ENCODE measurements at regions not wholly inside any gene's neighbourhood (a gene's known extent, or its start where the extent isn't known, plus 50 kb on each side); places are given as distances from the start of the nearest gene placed in this dataset.

GRCh38 chr3:74267588-74268184, 346.8 kb downstream of the CNTN3 start:
- FAIRE-seq (no peak), DNase-seq (ENCODE audit: low read depth) (peak; percentile 45)
- Histone ChIP-seq H3K4me3 (ENCODE audit: low read depth, low read length) (no peak overlapping the region), H3K27me3 (ENCODE audit: control insufficient read depth, insufficient read depth, low read length) (no peaks in the 10 kb centered on the region), H3K36me3 (ENCODE audit: control insufficient read depth, insufficient read depth, low read length) (no peaks in the 10 kb centered on the region)
- TF ChIP-seq, protein P1, sequence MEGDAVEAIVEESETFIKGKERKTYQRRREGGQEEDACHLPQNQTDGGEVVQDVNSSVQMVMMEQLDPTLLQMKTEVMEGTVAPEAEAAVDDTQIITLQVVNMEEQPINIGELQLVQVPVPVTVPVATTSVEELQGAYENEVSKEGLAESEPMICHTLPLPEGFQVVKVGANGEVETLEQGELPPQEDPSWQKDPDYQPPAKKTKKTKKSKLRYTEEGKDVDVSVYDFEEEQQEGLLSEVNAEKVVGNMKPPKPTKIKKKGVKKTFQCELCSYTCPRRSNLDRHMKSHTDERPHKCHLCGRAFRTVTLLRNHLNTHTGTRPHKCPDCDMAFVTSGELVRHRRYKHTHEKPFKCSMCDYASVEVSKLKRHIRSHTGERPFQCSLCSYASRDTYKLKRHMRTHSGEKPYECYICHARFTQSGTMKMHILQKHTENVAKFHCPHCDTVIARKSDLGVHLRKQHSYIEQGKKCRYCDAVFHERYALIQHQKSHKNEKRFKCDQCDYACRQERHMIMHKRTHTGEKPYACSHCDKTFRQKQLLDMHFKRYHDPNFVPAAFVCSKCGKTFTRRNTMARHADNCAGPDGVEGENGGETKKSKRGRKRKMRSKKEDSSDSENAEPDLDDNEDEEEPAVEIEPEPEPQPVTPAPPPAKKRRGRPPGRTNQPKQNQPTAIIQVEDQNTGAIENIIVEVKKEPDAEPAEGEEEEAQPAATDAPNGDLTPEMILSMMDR (IDR thresholded peaks at IDR 0.05; ENCODE audit: insufficient read depth, low read length, severe bottlenecking): peak; percentile 59

DNA sequence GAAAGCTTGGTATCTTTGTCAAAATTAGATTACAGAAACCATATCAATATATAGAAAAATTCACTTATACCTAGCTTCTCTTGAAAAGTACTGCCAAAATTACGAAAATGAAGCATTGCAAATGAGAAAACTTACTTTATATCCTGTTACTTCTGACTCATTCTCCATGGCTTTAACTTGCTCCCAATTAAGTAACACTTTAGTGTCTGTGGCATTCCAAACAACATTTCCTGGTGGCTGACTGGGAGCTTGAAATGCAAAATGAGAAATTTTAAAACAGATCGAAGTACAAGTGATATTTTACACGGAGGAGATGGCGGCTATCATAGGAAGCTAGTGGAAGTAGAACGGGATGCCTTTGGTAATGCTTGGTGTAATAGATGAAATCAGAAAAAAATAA, 347.3 kb downstream of the CNTN3 start:
- no peaks in the 10 kb centered on the region for H3K27me3 ChIP-seq (ENCODE audit: control insufficient read depth, insufficient read depth, low read length)
- FAIRE-seq (no peak), DNase-seq (ENCODE audit: low read depth) (peak; percentile 21)
- no peaks in the 10 kb centered on the region for H3K36me3 ChIP-seq (ENCODE audit: control insufficient read depth, insufficient read depth, low read length)
- TF ChIP-seq, protein P1 (IDR thresholded peaks at IDR 0.05; ENCODE audit: insufficient read depth, low read length, severe bottlenecking): no peak
- H3K4me3 ChIP-seq (ENCODE audit: low read depth, low read length): no peak overlapping the region

GRCh38 chr3:74265069-74265468, 349.4 kb downstream of the CNTN3 start:
- H3K27me3 ChIP-seq (ENCODE audit: control insufficient read depth, insufficient read depth, low read length): no peaks in the 10 kb centered on the region
- TF ChIP-seq, protein P1 (IDR thresholded peaks at IDR 0.05; ENCODE audit: insufficient read depth, low read length, severe bottlenecking): no peak
- no peak for FAIRE-seq
- DNase-seq (ENCODE audit: low read depth): no peak
- H3K4me3 ChIP-seq (ENCODE audit: low read depth, low read length): no peak overlapping the region
- H3K36me3 ChIP-seq (ENCODE audit: control insufficient read depth, insufficient read depth, low read length): no peaks in the 10 kb centered on the region

- no peaks in the 10 kb centered on the region for H3K36me3 ChIP-seq (ENCODE audit: control insufficient read depth, insufficient read depth, low read length)
- FAIRE-seq: no peak
Measured at GRCh38 chr3:74263031-74263430, 351.4 kb downstream of the CNTN3 start.

GRCh38 chr3:74233091-74233490, 381.4 kb downstream of the CNTN3 start:
- no peak for DNase-seq (ENCODE audit: low read depth)
- no peak for FAIRE-seq
- Histone ChIP-seq H3K36me3 (ENCODE audit: control insufficient read depth, insufficient read depth, low read length) (no peaks in the 10 kb centered on the region), H3K27me3 (ENCODE audit: control insufficient read depth, insufficient read depth, low read length) (no peaks in the 10 kb centered on the region), H3K4me3 (ENCODE audit: low read depth, low read length) (no peak overlapping the region)
- TF ChIP-seq, protein P1 (IDR thresholded peaks at IDR 0.05; ENCODE audit: insufficient read depth, low read length, severe bottlenecking): no peak

More at GRCh38 chr3:74263031-74263430, 351.4 kb downstream of the CNTN3 start:
- no peak overlapping the region for H3K4me3 ChIP-seq (ENCODE audit: low read depth, low read length)
- DNase-seq (ENCODE audit: low read depth): peak; percentile 6
- TF ChIP-seq, protein P1 (IDR thresholded peaks at IDR 0.05; ENCODE audit: insufficient read depth, low read length, severe bottlenecking): no peak
- no peaks in the 10 kb centered on the region for H3K27me3 ChIP-seq (ENCODE audit: control insufficient read depth, insufficient read depth, low read length)

GRCh38 chr3:74217467-74217866, 397.0 kb downstream of the CNTN3 start:
- no peak for DNase-seq (ENCODE audit: low read depth)
- no peak overlapping the region for H3K4me3 ChIP-seq (ENCODE audit: low read depth, low read length)
- FAIRE-seq: no peak
- TF ChIP-seq, protein P1 (IDR thresholded peaks at IDR 0.05; ENCODE audit: insufficient read depth, low read length, severe bottlenecking): no peak
- no peaks in the 10 kb centered on the region for H3K36me3 ChIP-seq (ENCODE audit: control insufficient read depth, insufficient read depth, low read length)
- no peaks in the 10 kb centered on the region for H3K27me3 ChIP-seq (ENCODE audit: control insufficient read depth, insufficient read depth, low read length)
